ENCODE measurements at regions not wholly inside any gene's neighbourhood (a gene's known extent, or its start where the extent isn't known, plus 50 kb on each side); places are given as distances from the start of the nearest gene placed in this dataset.

DNA sequence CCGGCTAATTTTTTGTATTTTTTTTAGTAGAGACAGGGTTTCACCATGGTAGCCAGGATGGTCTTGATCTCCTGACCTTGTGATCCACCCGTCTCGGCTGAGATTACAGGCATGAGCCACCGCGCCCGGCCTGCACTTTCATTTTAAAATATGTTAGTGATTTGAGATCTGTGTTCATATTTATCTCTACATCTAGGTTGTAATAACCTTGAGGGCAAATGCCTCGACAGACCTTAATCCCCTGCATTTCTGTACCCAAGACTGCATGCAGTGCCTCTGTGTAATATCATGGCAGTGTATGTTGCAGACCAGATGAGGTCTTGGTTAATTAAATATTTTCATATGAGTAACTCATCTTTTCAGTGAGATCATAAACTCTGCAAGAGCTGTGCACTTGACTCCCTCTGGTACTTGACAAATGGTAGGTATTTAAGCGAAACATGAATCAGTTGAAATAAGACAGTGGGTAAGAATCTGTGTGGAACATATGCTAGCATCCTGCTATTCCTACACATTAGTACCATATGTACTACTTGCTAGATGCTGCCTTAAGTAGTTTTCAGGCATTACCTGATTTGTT is 673.9 kb upstream of the ANKRD30A start:
- Histone ChIP-seq H3K4me2 (ENCODE audit: low read depth, low read length) (no peak overlapping the region), H2BK120ac (ENCODE audit: low read depth, low read length) (no peak overlapping the region), H3K9me1 (ENCODE audit: insufficient read depth, low read length) (peaks cover 3% of the 10 kb centered on the region; the same call in 1 of the 2 replicates), H3K36me3 (ENCODE audit: control insufficient read depth, insufficient read depth, low read length) (no peaks in the 10 kb centered on the region), H3K14ac (replicated peaks; ENCODE audit: low read depth, low read length) (no peak overlapping the region), H2BK5ac (ENCODE audit: low read depth, low read length, poor library complexity, severe bottlenecking) (no peak overlapping the region), H3K18ac (ENCODE audit: low read depth, low read length) (no peak overlapping the region), H4K5ac (ENCODE audit: low read depth, low read length) (no peak overlapping the region), H3K23ac (ENCODE audit: low read depth, low read length) (no peak overlapping the region), H4K91ac (ENCODE audit: insufficient read depth, low read depth, low read length) (no peak overlapping the region), H2AK5ac (ENCODE audit: low read depth, low read length) (no peak overlapping the region), H3K4me3 (ENCODE audit: insufficient read depth, low read depth, low read length) (no peak overlapping the region), H2BK15ac (ENCODE audit: low read depth, low read length) (no peak overlapping the region), H3K56ac (ENCODE audit: extremely low read depth, insufficient read depth, low read length) (no peak overlapping the region), H3K4ac (ENCODE audit: low read depth, low read length) (no peak overlapping the region), H4K8ac (ENCODE audit: low read depth in 2 of 2, low read length in 2 of 2) (no peak overlapping the region), H3K27me3 (ENCODE audit: control insufficient read depth, insufficient read depth, low read length) (no peaks in the 10 kb centered on the region), H2AFZ (replicated peaks; ENCODE audit: low read length, poor library complexity) (no peak overlapping the region), H3K9ac (ENCODE audit: low read depth, low read length) (no peak overlapping the region), H3K9me3 (ENCODE audit: control insufficient read depth, insufficient read depth, low read length) (no peaks in the 10 kb centered on the region), H4K20me1 (ENCODE audit: insufficient read depth, low read length) (no peaks in the 10 kb centered on the region), H3K4me1 (ENCODE audit: control insufficient read depth, insufficient read depth, low read length) (peaks cover 5% of the 10 kb centered on the region; the same call in 1 of the 2 replicates), H3K79me1 (ENCODE audit: low read depth in 1 of 2, low read length in 2 of 2) (no peaks in the 10 kb centered on the region), H3K27ac (ENCODE audit: insufficient read depth, low read length) (no peak overlapping the region), H2BK20ac (ENCODE audit: low read depth, low read length) (0 out of 2 replicates have a peak overlapping the region, but pooled peaks have one; percentile 34), H2AK9ac (replicated peaks; ENCODE audit: low read depth, low read length, poor library complexity) (no peak overlapping the region)
- dilution Hi-C loops (cut with HindIII; ENCODE audit: low sequenced_read_pairs, unreplicated experiment) (no loop called here), intact Hi-C loops (cut with micrococcal nuclease) (no loop called here), in situ Hi-C loops (cut with MboI; ENCODE audit: low sequenced_read_pairs) (no loop called here)
- ATAC-seq (ENCODE audit: low read depth) = no peak
- no TSS peak for BruUV-seq (replicated peaks)
- ChIA-PET POLR2A (ENCODE audit: unreplicated experiment) (no interaction called here), CTCF (no interaction called here)
- 60% methylated on average over 1 of the region's 8 CpGs; no CpG with 5 or more reads in 1 of the 2 experiments for WGBS, 2 experiments (ENCODE audit: extremely low coverage in 2 of 2, insufficient read length in 1 of 2)
- no peak for DNase-seq
- TF ChIP-seq SMC3 (IDR thresholded peaks at IDR 0.05; ENCODE audit: low read depth, low read length) (no peak), NFE2L2 (IDR thresholded peaks at IDR 0.05; ENCODE audit: low read depth, low read length) (no peak), FOS (IDR thresholded peaks at IDR 0.05; ENCODE audit: low read depth, low read length) (no peak), POLR2A (IDR thresholded peaks at IDR 0.05; ENCODE audit: low read depth, low read length) (no peak), MAZ (IDR thresholded peaks at IDR 0.05; ENCODE audit: borderline replicate concordance, low read depth, low read length) (no peak), CHD1 (IDR thresholded peaks at IDR 0.05; ENCODE audit: low read depth, low read length) (no peak), RAD21 (IDR thresholded peaks at IDR 0.05; ENCODE audit: low read length) (no peak), MAFK (IDR thresholded peaks at IDR 0.05; ENCODE audit: low read depth, low read length) (no peak), BHLHE40 (IDR thresholded peaks at IDR 0.05; ENCODE audit: low read depth, low read length) (no peak), ELK1 (IDR thresholded peaks at IDR 0.05; ENCODE audit: borderline replicate concordance, low read depth, low read length) (no peak)
- TF ChIP-seq, protein P1, sequence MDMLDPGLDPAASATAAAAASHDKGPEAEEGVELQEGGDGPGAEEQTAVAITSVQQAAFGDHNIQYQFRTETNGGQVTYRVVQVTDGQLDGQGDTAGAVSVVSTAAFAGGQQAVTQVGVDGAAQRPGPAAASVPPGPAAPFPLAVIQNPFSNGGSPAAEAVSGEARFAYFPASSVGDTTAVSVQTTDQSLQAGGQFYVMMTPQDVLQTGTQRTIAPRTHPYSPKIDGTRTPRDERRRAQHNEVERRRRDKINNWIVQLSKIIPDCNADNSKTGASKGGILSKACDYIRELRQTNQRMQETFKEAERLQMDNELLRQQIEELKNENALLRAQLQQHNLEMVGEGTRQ (IDR thresholded peaks at IDR 0.05; ENCODE audit: low read depth, low read length) = no peak
- TF ChIP-seq, protein P2, sequence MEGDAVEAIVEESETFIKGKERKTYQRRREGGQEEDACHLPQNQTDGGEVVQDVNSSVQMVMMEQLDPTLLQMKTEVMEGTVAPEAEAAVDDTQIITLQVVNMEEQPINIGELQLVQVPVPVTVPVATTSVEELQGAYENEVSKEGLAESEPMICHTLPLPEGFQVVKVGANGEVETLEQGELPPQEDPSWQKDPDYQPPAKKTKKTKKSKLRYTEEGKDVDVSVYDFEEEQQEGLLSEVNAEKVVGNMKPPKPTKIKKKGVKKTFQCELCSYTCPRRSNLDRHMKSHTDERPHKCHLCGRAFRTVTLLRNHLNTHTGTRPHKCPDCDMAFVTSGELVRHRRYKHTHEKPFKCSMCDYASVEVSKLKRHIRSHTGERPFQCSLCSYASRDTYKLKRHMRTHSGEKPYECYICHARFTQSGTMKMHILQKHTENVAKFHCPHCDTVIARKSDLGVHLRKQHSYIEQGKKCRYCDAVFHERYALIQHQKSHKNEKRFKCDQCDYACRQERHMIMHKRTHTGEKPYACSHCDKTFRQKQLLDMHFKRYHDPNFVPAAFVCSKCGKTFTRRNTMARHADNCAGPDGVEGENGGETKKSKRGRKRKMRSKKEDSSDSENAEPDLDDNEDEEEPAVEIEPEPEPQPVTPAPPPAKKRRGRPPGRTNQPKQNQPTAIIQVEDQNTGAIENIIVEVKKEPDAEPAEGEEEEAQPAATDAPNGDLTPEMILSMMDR (conservative IDR thresholded peaks at IDR 0.05; ENCODE audit: low read depth, low read length) = no peak

Measured in IMR-90 (cell line).